GM18873 (cell line): ENCODE measurements at regions not wholly inside any gene's neighbourhood (a gene's known extent, or its start where the extent isn't known, plus 50 kb on each side); places are given as distances from the start of the nearest gene placed in this dataset.

Source experiments
- ATAC-seq: cut with Tn5 transposase; IDR thresholded peaks from one replicate; pipeline ENCODE4 v1.9.1; 2021; ENCODE audit warnings: mild to moderate bottlenecking, moderate library complexity, moderate number of reproducible peaks; ENCODE audit not compliant: unreplicated experiment, low FRiP score

DNA sequence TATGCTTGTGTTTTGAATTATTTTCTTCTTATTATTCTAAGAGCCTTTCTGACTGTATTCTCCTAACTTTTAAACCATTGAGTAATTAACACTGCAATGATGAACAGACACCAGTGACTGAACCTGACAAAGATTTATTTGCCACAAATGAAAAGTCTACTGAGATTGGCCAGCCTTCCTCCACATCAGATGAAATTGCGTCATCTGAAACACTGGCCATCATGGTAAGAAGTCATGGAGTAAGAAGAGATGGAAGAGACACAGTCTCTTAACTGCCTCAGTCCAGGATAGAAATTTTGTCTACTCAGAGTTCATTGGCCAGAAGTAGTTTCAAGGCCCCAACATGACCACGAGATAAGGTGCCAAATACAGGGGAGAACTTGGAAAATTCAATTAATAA lies 357.8 kb downstream of the BMPER start:
- no peak for ATAC-seq

GRCh38 chr7:34269084-34269483 lies 363.7 kb downstream of the BMPER start:
- ATAC-seq, result no peak

DNA sequence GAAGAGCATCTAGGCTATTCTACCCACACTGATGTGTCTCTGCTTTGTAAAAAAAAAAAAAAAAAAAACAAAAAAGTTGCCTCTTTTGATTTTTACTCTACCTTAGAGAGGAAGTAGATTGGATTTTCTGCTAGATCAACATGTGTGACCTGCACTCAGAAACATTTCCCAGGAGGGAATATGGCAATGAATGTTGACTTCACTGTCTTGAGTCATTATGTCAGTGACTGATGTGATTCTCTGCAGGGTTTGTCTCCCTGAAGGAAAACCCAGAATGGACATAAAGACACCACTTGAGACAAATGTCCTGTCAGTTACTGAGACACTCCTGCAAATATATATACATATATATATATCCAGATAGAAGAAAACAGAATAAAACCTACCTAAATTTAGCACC lies 370.3 kb downstream of the BMPER start:
- ATAC-seq, result no peak

DNA sequence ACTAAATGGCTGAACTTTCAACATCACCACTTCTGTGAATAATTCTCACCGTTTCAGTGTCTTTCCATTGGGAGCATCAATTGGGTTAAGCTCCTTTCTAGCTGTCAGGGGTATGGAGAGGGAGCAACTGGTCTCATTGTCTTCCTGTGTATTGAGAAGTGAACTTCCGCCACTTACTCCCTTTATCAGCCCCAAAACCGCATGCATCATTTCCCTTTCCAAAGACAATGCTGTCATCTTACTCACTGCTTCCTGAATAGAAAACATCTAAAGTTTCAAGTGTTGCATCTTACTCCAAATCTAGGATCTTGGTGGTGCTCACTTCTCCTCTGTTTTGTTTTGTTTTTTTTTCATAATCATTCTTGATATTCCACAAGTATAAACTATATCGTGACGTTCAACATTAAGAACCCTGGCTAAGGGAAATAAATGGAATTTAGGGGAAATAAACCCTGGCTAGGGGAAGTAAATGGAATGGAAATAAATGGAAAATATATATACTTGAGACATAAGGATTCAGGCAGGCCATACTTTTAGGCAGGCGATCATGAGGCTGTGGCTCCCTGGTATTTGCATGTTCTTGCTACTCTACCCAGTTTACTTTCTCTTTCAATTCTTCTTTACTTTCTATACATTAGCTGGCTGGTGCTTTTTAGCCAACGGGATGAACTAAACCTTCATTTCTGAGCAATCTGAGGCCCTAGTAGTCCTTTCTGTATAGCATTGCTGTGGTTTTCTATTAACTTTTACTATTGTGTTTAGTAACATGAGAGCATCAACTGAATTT lies 371.9 kb downstream of the BMPER start:
- ATAC-seq, result peak; percentile 78

DNA sequence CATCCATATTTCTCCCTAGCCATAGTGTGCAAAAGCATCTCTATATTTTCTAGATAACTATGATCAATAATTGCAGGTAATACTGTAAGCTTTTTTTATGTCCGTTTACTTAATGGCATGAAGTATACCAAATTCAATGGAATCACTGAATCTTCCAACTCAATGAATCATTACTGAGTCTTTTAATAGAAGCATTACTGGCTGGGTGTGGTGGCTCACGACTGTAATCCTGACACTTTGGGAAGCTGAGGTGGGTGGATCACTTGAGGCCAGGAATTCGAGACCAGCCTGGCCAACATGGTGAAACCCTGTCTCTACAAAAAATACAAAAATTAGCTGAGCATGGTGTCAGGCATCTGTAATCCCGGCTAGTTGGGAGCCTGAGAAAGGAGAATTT lies 372.5 kb downstream of the BMPER start:
- ATAC-seq, result no peak

- no peak for ATAC-seq
These were observed 375.9 kb downstream of the BMPER start for GRCh38 chr7:34281260-34281659.

DNA sequence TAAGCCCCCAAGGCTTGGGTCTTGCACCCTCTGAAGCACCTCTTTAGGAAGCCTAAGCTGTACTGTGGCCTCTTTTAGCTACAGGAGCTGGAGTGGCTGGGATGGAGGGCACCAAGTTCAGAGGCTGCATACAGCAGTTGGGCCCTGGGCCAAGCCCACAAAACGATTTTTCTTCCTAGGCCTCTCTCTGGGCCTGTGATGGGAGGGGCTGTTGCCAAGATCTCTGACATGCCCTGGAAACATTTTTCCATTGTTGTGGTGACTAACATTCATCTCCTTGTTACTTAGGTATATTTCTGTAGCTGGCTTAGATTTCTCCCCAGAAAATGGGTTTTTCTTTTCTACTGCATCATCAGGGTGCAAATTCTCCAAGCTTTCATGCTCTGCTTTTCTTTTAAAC lies 375.7 kb upstream of the NPSR1 start:
- ATAC-seq, result no peak

DNA sequence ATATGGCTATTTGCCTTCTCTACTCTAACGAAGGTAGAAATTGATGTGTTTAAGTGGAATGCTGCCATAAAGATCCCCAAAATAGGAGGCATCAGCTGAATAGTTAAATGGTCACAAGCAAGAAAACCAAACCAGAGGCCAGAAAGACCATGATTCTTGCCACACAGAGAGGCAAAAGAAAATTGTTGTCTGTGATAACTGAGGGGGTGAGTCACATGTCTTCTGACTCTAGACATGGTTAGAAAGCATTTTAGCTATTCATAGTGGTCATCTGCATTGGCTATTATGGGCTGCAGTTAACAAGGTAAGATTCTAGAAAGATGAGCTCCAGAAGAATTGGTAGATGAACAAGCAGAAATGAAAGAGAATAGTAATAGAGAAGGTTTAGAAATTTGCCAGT lies 361.4 kb upstream of the NPSR1 start:
- no peak for ATAC-seq

DNA sequence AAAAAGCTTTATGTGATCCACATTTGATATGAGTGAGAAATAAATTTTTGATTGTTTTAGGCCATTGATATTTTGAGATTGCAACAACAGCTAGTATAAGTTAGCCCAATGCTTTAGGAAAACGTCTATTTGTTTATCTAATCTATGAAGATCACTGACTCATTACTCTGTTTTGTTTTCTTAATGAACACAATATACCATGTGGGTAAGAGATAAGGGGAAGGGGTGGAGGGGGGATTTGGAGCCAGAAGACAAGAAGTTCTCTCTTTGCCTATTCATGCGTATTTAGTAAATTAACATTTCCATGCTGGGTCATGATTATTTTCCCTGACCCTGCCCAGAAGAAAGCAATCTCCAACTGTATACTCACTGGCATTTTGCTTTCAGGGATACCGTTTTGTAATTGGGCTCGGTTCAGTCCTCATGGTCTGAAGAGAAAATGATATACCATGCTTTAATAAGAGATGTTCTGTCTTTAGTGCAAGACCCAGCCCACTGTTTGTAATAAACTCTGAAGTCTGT lies 359.5 kb upstream of the NPSR1 start:
- no peak for ATAC-seq

DNA sequence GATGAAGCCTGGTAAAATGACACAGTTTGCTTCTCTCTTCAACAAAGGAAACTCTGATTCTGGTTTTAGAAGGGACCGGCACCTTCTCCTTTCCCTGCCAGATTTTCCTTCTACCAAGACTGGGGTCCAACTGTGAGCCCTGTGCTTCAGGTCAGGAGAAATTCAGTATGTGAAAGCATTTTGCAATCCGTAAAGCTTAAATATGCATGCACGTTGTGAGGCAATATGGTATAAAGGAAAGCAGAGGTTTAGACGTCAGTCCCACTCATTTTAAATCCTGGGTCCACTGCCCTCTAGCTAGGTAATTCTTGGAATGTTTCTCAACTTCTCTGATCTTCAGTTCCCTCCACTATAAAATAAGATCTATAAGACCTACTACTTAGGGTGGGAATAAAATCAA lies 359.0 kb upstream of the NPSR1 start:
- ATAC-seq, result no peak

DNA sequence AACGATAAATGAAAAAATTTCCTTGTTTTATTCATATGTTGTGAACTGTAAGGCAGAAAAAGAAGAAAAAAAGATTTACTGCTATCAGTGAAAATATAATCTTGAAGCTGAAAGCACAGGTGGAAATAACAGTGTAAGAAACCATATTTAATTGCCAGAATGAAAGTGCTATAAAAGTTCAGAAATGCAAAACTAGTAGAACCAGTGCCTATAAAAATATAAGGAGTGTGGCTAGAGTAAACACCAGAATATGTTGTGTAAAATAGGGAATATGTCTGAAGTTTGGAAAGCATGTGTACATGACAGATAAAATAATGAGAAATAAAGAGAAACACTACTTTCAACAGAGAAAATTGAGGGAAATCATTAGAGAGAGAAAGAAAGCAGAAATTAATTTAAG lies 350.5 kb upstream of the NPSR1 start:
- ATAC-seq, result no peak

GRCh38 chr7:34308595-34308994 lies 349.4 kb upstream of the NPSR1 start:
- ATAC-seq, result no peak

GRCh38 chr7:34309116-34309515 lies 348.9 kb upstream of the NPSR1 start:
- ATAC-seq, result no peak

DNA sequence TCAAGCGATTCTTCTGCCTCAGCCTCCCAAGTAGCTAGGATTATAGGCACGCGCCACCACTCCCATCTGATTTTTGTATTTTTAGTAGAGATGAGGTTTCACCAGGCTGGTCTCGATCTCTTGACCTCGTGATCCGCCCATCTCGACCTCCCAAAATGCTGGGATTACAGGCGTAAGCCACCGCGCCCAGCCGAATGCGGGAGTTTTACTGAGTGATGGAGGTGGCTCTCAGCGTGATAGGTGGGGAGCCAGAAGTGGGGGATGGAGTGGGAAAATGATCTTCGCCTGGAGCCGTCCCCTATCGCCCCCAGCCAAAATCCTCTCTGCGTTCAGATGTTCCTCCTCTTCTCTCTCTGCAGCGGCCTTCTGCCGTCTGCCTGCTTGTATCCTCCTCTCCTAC lies 348.4 kb upstream of the NPSR1 start:
- ATAC-seq, result no peak

GRCh38 chr7:34311591-34311990 lies 346.4 kb upstream of the NPSR1 start:
- ATAC-seq, result no peak

DNA sequence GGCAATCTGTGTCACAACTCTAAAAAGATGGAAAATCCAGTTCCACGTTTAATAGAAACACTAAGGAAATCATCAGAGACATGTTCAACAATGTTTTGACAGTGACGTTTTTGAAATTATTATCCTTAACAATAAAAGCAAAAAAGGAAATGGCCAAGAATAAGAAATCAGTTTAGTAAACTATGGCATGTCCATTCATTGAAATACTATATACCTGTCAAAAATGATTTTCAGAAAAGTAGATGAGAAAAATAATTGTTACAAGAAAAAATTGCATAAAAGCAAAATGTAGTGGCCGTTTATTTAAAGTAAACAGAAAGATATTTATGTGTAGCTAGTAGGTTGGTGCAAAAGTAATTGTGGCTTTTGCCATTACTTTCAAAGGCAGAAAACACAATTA lies 345.4 kb upstream of the NPSR1 start:
- ATAC-seq, result no peak

DNA sequence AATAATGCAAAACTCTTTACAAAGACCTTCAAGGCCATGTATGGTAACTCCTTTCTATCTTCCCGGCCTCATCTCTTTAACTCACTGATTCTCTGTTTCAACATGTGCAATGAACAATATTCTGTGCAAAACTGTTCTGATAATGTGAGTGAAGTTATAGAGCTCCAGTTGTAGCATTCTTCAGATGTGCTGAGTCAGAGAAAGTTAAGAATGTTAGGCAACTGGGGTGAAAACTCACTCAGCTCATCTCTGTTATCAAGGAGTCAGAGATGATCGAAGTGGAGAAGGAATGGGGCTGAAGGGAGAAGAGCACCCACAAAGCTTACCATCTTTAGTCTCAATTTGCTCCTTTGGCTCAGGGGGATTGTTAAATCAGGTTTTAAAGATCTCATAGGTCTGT lies 344.7 kb upstream of the NPSR1 start:
- ATAC-seq, result no peak

DNA sequence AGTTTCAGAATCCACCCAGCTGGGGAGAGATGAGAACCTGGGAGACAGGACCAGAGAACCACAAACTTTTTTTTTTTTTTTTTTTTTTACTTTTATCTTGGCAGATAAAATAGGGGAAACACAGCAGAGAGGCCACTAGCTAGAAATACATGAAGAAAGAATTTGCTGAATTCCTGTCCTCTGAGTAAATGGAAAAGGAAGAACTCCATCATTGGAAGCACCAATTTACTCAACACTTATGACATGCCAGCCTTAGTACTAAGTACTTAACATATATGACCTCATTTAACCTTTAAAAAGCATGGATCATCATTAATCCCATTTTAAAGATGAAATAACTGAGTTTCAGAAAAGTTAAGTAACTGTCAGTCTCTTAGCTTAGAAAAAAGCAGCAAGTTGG lies 343.0 kb upstream of the NPSR1 start:
- ATAC-seq, result no peak

- ATAC-seq, result no peak
These were observed 341.0 kb upstream of the NPSR1 start for GRCh38 chr7:34317039-34317438.

GRCh38 chr7:34320412-34320811 lies 337.6 kb upstream of the NPSR1 start:
- no peak for ATAC-seq

- peak; percentile 92 for ATAC-seq
These were observed 336.9 kb upstream of the NPSR1 start for GRCh38 chr7:34320926-34321661.

DNA sequence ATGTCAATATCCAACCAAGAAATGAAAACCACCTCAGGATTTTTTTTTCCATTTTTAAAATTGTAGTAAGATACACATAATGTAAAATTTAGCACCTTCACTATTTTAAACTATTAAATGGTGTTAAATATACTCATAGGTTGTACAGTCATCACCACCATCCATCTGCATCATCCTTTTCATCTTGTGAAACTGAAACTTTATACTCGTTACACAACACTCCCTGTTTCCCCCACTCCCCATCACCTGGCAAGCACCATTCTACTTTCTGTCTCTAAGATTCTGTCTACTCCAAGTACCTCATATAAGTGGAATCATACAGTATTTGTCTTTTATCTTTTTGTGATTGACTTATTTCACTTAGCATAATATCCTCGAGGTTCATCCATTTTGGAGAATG lies 335.2 kb upstream of the NPSR1 start:
- ATAC-seq, result no peak
